ENCODE measurements at regions not wholly inside any gene's neighbourhood (a gene's known extent, or its start where the extent isn't known, plus 50 kb on each side); places are given as distances from the start of the nearest gene placed in this dataset.

- intact Hi-C loops (cut with micrococcal nuclease) = no loop called here
These were observed 73.0 kb upstream of the NTM start for GRCh38 chr11:131297441-131297840.

DNA sequence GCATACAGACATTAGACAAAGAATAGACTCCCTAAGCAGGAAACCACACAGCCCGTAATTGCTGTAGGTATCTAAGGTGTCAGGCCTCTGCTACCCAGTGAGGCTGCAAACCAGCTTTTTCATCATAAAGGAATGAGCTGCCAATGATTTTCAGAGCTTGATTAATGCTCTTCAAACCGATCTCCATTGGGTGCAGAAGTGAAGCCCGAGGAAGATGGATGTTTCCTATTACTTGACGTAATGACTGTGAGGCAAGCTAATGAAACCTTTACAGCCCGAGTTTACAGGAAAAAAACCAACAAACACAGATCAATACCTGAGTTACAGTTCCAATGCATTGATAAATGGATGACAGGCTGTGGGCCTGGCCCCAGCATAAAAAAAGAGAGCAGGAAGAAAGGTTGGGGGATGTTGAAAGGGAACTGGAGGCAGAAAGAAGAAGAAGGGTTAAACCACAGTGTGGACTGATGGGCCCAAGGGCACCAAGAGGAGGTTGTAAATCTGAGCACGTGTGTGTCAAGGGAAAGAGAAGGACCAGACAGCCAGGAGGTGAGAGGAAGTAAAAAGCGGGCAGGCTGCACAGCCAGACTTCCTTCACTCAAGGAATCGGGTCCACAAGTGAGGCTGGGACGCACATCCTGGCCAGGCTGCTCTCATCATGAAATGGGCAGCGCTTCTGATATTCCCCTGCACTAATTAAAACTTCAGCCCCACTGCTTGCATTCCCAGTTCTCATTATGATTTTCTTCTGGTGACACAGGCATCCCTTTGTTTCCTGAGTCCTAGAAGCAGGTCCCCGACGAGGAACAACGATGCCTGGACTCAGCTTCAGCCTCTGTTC, 70.6 kb upstream of the NTM start:
- intact Hi-C loops (cut with micrococcal nuclease) = no loop called here

DNA sequence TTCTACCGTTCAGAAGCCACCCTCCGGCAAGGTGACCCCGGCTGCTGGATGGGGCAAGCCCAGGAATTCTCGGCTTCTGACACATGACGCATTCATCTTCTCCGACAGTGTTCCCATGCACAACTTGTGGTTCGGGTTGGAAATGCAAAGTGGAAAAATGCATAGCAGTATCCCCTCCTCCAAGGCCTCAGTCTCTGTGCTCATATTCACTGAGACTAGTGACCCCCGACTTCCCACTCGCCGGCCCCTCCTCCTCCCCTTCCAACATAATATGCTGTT, 70.0 kb upstream of the NTM start:
- intact Hi-C loops (cut with micrococcal nuclease) = no loop called here

DNA sequence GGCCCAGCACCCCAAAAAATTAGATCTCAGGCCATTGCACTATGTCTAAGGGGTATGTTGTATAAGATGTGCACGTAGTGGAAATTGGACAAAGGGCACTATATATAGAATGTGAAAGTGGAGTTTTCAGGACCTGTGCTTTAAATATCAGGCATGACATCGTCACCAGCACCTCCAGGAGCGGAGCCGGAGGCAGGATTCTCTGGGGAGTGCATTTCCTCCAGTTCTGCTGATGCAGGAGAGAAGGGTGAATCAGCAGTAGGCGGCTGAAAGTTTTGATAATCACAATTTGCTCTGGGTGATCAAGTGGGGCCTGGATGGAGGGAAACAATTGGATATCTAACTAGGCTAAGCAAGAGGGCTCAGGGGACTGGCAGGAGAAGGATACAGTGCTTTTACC, 69.1 kb upstream of the NTM start:
- intact Hi-C loops (cut with micrococcal nuclease) = no loop called here

- intact Hi-C loops (cut with micrococcal nuclease) = no loop called here
These were observed 67.6 kb upstream of the NTM start for GRCh38 chr11:131302836-131303235.

GRCh38 chr11:131303611-131304119, 66.8 kb upstream of the NTM start:
- intact Hi-C loops (cut with micrococcal nuclease) = no loop called here

DNA sequence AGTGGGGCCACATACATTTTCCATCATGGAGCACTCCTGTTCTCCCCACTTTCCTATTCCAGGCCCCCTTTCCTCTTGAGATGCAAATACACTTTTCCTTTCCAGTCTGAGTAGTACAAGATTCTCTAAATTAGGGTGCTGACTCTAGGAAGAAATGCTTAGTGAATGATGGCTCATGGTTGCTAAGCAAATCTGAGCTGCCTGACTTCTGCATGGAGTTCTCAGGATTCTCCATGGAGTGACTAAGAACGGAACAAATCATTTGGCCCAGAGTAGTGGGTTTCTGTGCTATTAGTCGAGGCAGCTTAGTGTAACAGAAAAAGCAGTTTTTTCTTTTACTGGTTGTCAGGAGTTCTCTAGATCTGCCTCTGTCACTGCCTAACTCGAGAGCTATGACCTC, 65.4 kb upstream of the NTM start:
- intact Hi-C loops (cut with micrococcal nuclease) = no loop called here

GRCh38 chr11:131307506-131307905, 62.9 kb upstream of the NTM start:
- intact Hi-C loops (cut with micrococcal nuclease) = no loop called here

GRCh38 chr11:131309776-131310175, 60.6 kb upstream of the NTM start:
- intact Hi-C loops (cut with micrococcal nuclease) = no loop called here

GRCh38 chr11:131311776-131312514, 58.5 kb upstream of the NTM start:
- intact Hi-C loops (cut with micrococcal nuclease) = no loop called here

Measured in T-helper 1 cell treated with Interleukin-12 subunit alpha and Interleukin-12 subunit beta and Interleukin-4 antibody, amounts not matched to agents 30 ng/mL and 1 ng/mL, for 36 hours (primary cell).